ENCODE measurements at regions not wholly inside any gene's neighbourhood (a gene's known extent, or its start where the extent isn't known, plus 50 kb on each side); places are given as distances from the start of the nearest gene placed in this dataset.

DNA sequence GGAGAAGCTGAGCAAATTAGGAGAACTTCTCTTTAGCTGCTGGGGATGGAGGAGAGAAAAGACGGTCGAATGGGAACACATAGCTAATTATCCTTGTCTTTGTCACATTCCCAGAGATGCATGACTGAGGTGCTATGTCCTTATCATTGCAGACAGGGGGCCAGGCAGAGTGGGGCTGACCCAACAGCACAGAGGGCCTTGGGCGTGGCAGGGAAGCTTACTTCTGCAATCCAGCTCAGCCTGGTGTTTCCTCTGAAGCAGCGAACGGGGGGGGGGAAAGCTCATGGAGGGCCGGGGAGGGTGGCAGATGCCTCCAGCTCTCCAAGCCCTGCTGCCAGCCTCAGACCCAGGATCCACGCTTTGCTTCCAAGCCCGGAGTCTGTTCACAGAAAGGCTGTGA is 50.8 kb upstream of the HOPX start:
- Histone ChIP-seq H3K9me3 (ENCODE audit: control insufficient read depth, low read depth, low read length) (no peaks in the 10 kb centered on the region), H3K4me3 (ENCODE audit: control insufficient read depth in 2 of 3, extremely low read depth in 1 of 3, insufficient read depth in 2 of 3, low read depth in 1 of 3, low read length in 3 of 3) (no peak overlapping the region), H3K36me3 (ENCODE audit: control insufficient read depth in 2 of 2, extremely low read depth in 1 of 2, insufficient read depth in 2 of 2, low read length in 2 of 2) (no peaks in the 10 kb centered on the region), H3K9me1 (ENCODE audit: control insufficient read depth, extremely low read depth, insufficient read depth, low read length) (no peaks in the 10 kb centered on the region), H3K27ac (ENCODE audit: control insufficient read depth, insufficient read depth, low read length) (no peak overlapping the region), H3K4me1 (ENCODE audit: control insufficient read depth, extremely low read depth, insufficient read depth, low read length) (no peaks in the 10 kb centered on the region), H3K27me3 (ENCODE audit: control insufficient read depth, extremely low read depth, insufficient read depth, low read length) (no peaks in the 10 kb centered on the region), H3K9ac (ENCODE audit: control insufficient read depth, extremely low read depth, insufficient read depth, low read length) (no peak overlapping the region), H2AFZ (ENCODE audit: control insufficient read depth, low read length) (no peak overlapping the region), H4K20me1 (ENCODE audit: control insufficient read depth, extremely low read depth, insufficient read depth, low read length) (no peaks in the 10 kb centered on the region), H3K4me2 (ENCODE audit: control insufficient read depth, extremely low read depth, insufficient read depth, low read depth, low read length) (no peak overlapping the region), H3K79me2 (ENCODE audit: control insufficient read depth, insufficient read depth, low read length) (no peaks in the 10 kb centered on the region)
- DNase-seq (ENCODE audit: low read depth, low spot score) (no peak), FAIRE-seq (no peak)
- TF ChIP-seq, protein P1, sequence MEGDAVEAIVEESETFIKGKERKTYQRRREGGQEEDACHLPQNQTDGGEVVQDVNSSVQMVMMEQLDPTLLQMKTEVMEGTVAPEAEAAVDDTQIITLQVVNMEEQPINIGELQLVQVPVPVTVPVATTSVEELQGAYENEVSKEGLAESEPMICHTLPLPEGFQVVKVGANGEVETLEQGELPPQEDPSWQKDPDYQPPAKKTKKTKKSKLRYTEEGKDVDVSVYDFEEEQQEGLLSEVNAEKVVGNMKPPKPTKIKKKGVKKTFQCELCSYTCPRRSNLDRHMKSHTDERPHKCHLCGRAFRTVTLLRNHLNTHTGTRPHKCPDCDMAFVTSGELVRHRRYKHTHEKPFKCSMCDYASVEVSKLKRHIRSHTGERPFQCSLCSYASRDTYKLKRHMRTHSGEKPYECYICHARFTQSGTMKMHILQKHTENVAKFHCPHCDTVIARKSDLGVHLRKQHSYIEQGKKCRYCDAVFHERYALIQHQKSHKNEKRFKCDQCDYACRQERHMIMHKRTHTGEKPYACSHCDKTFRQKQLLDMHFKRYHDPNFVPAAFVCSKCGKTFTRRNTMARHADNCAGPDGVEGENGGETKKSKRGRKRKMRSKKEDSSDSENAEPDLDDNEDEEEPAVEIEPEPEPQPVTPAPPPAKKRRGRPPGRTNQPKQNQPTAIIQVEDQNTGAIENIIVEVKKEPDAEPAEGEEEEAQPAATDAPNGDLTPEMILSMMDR (optimal IDR thresholded peaks at IDR 0.05 in 1 of 3, IDR thresholded peaks at IDR 0.05 in 1 of 3, conservative IDR thresholded peaks at IDR 0.05 in 1 of 3; ENCODE audit: extremely low read depth in 1 of 3, insufficient read depth in 2 of 3, low read length in 3 of 3), result no peak
- TF ChIP-seq EZH2 (IDR thresholded peaks at IDR 0.05; ENCODE audit: low read length), result no peak
- dilution Hi-C loops (cut with MboI; ENCODE audit: extremely low pct_ligation_motif_present, low sequenced_read_pairs), result no loop called here
